DND-41 (cell line): ENCODE measurements at regions not wholly inside any gene's neighbourhood (a gene's known extent, or its start where the extent isn't known, plus 50 kb on each side); places are given as distances from the start of the nearest gene placed in this dataset.

Experiments
- ATAC-seq: fragments of 200-7000 bp; cut with Tn5 transposase; 3 replicates; pipeline ENCODE4 v1.9.1; 2021; ENCODE audit warnings: low read depth; ENCODE audit not compliant: insufficient read depth
- DNase-seq: peaks from one replicate; pipeline ENCODE4 v3.0.0-alpha.2; 2020
- H2AFZ ChIP-seq: 2 replicates; pipeline ENCODE4 v1.6.0; 2012; ENCODE audit warnings: low read depth, low read length
- H3K27ac ChIP-seq: 2 replicates; pipeline ENCODE4 v1.5.1; 2012; ENCODE audit warnings: low read length, inconsistent platforms
- H3K27me3 ChIP-seq: fragments of 200-600 bp; sonication (generic); 2 replicates; pipeline ENCODE4 v1.6.0; 2012; ENCODE audit warnings: low read length, mild to moderate bottlenecking, inconsistent platforms; ENCODE audit not compliant: insufficient read depth, poor library complexity
- H3K36me3 ChIP-seq: 2 replicates; pipeline ENCODE4 v1.5.1; 2012; ENCODE audit warnings: low read length, inconsistent platforms; ENCODE audit not compliant: insufficient read depth
- H3K4me1 ChIP-seq: 2 replicates; pipeline ENCODE4 v1.5.1; 2012; ENCODE audit warnings: mild to moderate bottlenecking, low read length; ENCODE audit not compliant: insufficient read depth
- H3K4me2 ChIP-seq: 2 replicates; pipeline ENCODE4 v1.6.0; 2012; ENCODE audit warnings: mild to moderate bottlenecking, moderate library complexity, low read length, inconsistent platforms; ENCODE audit not compliant: insufficient read depth
- H3K4me3 ChIP-seq, 2 experiments: fragments of 200-600 bp in 1 of 2; shearing (Covaris generic) in 1 of 2; 2 replicates each; pipeline ENCODE4 v1.5.1; 2012 to 2016; ENCODE audit warnings: inconsistent platforms in 2 of 2, low read length in 2 of 2, mild to moderate bottlenecking in 2 of 2, low read depth in 1 of 2, moderate library complexity in 1 of 2
- H3K79me2 ChIP-seq: 2 replicates; pipeline ENCODE4 v1.6.0; 2012; ENCODE audit warnings: low read length, inconsistent platforms; ENCODE audit not compliant: insufficient read depth
- H3K9ac ChIP-seq: 2 replicates; pipeline ENCODE4 v1.6.0; 2012; ENCODE audit warnings: low read depth, mild to moderate bottlenecking, inconsistent platforms, low read length, moderate library complexity
- H3K9me3 ChIP-seq: 2 replicates; pipeline ENCODE4 v1.5.1; 2012; ENCODE audit warnings: low read length, moderate library complexity, mild to moderate bottlenecking, inconsistent platforms; ENCODE audit not compliant: insufficient read depth, severe bottlenecking
- H4K20me1 ChIP-seq: 2 replicates; pipeline ENCODE4 v1.6.0; 2012; ENCODE audit warnings: low read length; ENCODE audit not compliant: insufficient read depth
- EZH2 ChIP-seq: IDR thresholded peaks from 3 replicates; pipeline ENCODE4 v1.6.1; 2012; ENCODE audit warnings: borderline replicate concordance, low read depth, mild to moderate bottlenecking, moderate library complexity, low read length, inconsistent platforms; ENCODE audit not compliant: severe bottlenecking
- TF ChIP-seq, protein P1 (sequence below): IDR thresholded peaks from 2 replicates; pipeline ENCODE4 v1.5.1; 2012; ENCODE audit warnings: borderline replicate concordance, low read length, moderate library complexity, mild to moderate bottlenecking; ENCODE audit not compliant: poor library complexity, severe bottlenecking; ENCODE audit errors: extremely low read depth

DNA sequence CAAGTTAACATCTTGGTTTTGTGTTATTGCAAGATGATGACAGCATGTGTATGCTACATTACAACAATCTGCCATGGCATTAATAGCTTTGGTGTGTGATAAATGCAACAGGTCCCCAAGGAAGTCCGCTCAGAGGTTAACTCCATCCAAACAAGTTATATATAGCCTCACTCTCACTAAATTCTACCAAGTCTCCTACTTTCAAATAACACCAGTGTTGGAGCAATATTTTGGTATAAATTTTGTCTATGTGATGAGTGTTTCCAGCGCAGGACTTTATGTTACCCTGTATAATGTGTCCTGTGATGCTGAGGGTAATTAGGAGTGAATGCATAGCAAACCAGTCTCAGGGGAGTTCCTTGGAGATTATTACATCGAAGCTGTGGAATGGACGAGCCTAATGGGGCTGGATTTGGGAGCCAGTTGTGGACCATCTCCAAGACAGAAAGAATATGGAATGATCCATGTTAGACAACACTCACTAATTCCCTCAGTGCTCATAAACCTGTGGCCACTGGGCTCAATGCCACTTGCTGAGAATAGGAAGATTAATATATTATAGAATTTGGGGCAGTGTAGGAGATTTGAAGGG is 127.6 kb upstream of the CXCL12 start:
- no peak for ATAC-seq
- no peak overlapping the region for H3K9ac ChIP-seq
- no peak overlapping the region for H2AFZ ChIP-seq
- no peaks in the 10 kb centered on the region for H3K36me3 ChIP-seq
- H3K9me3 ChIP-seq: no peaks in the 10 kb centered on the region
- H3K4me3 ChIP-seq: no peak overlapping the region
- no peak for DNase-seq
- no peak overlapping the region for H3K4me2 ChIP-seq
- H3K4me1 ChIP-seq: no peaks in the 10 kb centered on the region
- H4K20me1 ChIP-seq: no peaks in the 10 kb centered on the region
- peaks cover 3% of the 10 kb centered on the region for H3K27me3 ChIP-seq
- TF ChIP-seq EZH2: no peak
- TF ChIP-seq, protein P1, sequence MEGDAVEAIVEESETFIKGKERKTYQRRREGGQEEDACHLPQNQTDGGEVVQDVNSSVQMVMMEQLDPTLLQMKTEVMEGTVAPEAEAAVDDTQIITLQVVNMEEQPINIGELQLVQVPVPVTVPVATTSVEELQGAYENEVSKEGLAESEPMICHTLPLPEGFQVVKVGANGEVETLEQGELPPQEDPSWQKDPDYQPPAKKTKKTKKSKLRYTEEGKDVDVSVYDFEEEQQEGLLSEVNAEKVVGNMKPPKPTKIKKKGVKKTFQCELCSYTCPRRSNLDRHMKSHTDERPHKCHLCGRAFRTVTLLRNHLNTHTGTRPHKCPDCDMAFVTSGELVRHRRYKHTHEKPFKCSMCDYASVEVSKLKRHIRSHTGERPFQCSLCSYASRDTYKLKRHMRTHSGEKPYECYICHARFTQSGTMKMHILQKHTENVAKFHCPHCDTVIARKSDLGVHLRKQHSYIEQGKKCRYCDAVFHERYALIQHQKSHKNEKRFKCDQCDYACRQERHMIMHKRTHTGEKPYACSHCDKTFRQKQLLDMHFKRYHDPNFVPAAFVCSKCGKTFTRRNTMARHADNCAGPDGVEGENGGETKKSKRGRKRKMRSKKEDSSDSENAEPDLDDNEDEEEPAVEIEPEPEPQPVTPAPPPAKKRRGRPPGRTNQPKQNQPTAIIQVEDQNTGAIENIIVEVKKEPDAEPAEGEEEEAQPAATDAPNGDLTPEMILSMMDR: no peak
- H3K79me2 ChIP-seq: no peaks in the 10 kb centered on the region
- no peak overlapping the region for H3K27ac ChIP-seq

- no peak for TF ChIP-seq EZH2
- TF ChIP-seq, protein P1: no peak
- H3K9me3 ChIP-seq: no peaks in the 10 kb centered on the region
- DNase-seq (no peak), ATAC-seq (no peak)
- no peaks in the 10 kb centered on the region for H3K79me2 ChIP-seq
- no peak overlapping the region for H3K4me2 ChIP-seq
- no peak overlapping the region for H3K27ac ChIP-seq
- no peaks in the 10 kb centered on the region for H3K36me3 ChIP-seq
- H3K4me1 ChIP-seq: no peaks in the 10 kb centered on the region
- H3K4me3 ChIP-seq: no peak overlapping the region
- H3K9ac ChIP-seq: no peak overlapping the region
- no peaks in the 10 kb centered on the region for H4K20me1 ChIP-seq
- H3K27me3 ChIP-seq: peaks cover 3% of the 10 kb centered on the region
- H2AFZ ChIP-seq: no peak overlapping the region
Measured at GRCh38 chr10:44513591-44513990, 128.7 kb upstream of the CXCL12 start.

GRCh38 chr10:44516891-44517290 is 132.0 kb upstream of the CXCL12 start:
- no peak overlapping the region for H3K27ac ChIP-seq
- H4K20me1 ChIP-seq: no peaks in the 10 kb centered on the region
- no peak for ATAC-seq
- no peaks in the 10 kb centered on the region for H3K4me1 ChIP-seq
- H3K9ac ChIP-seq: no peak overlapping the region
- H3K36me3 ChIP-seq: no peaks in the 10 kb centered on the region
- no peak overlapping the region for H2AFZ ChIP-seq
- H3K27me3 ChIP-seq: no peaks in the 10 kb centered on the region
- H3K9me3 ChIP-seq: no peaks in the 10 kb centered on the region
- H3K79me2 ChIP-seq: no peaks in the 10 kb centered on the region
- DNase-seq: no peak
- H3K4me2 ChIP-seq: no peak overlapping the region
- H3K4me3 ChIP-seq: no peak overlapping the region
- TF ChIP-seq, protein P1: no peak
- no peak for TF ChIP-seq EZH2

- Histone ChIP-seq H3K27ac (no peak overlapping the region), H3K9ac (no peak overlapping the region), H3K9me3 (no peaks in the 10 kb centered on the region), H3K36me3 (no peaks in the 10 kb centered on the region), H3K27me3 (no peaks in the 10 kb centered on the region), H3K4me3 (no peak overlapping the region), H3K4me2 (no peak overlapping the region), H2AFZ (no peak overlapping the region), H3K4me1 (no peaks in the 10 kb centered on the region), H3K79me2 (no peaks in the 10 kb centered on the region), H4K20me1 (no peaks in the 10 kb centered on the region)
- no peak for TF ChIP-seq EZH2
- TF ChIP-seq, protein P1: peak; percentile 55
- DNase-seq (peak; percentile 13), ATAC-seq (peak; percentile 59; the same call in 2 of the 3 replicates)
Measured at GRCh38 chr10:44517635-44518034, 132.7 kb upstream of the CXCL12 start.
